Stomach (tissue), 4 donors: ENCODE measurements at regions not wholly inside any gene's neighbourhood (a gene's known extent, or its start where the extent isn't known, plus 50 kb on each side); places are given as distances from the start of the nearest gene placed in this dataset.

Source experiments
- POLR2A ChIP-seq, 4 donors: fragments of 450-650 bp; IDR thresholded peaks; one replicate each; pipeline ENCODE4 v1.6.1; 2016; ENCODE audit warnings: antibody characterized with exemption in 4 of 4, control low read depth in 2 of 4, mild to moderate bottlenecking in 1 of 4, moderate library complexity in 1 of 4
- POLR2AphosphoS5 ChIP-seq, 3 donors: sonication (generic); formaldehyde crosslinking; IDR thresholded peaks; one replicate each; pipeline ENCODE4 v1.6.1; 2016; ENCODE audit warnings: antibody characterized with exemption in 3 of 3
- TF ChIP-seq, protein P1 (sequence below), 7 experiments: fragments of 450-650 bp in 4 of 7; fragments of 200-600 bp in 3 of 7; sonication (generic) in 3 of 7; IDR thresholded peaks; one replicate each; pipeline ENCODE4 v1.5.1; 2016 to 2019; ENCODE audit warnings: antibody characterized with exemption in 7 of 7, control low read depth in 2 of 7, mild to moderate bottlenecking in 1 of 7

DNA sequence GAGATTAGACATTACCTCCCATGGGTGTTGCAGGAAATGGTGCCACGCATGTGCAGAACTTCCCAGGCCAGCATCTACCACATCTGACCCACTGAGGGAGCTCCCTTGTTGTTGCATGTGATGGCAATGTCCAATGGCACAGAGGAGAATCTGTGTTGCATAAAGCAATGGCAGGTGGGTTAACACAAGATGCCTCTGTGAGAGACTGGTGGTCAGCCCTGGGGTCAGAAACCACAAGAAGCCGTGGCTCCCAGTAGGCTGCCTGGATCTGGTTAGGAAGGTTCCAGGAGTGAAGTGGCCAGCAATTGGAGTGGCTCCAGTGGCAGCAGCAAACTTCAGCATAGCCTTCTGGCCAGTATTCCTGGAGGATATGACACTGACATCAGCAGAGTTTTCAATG, 65.9 kb upstream of the HMGA2 start:
- no peak for TF ChIP-seq POLR2AphosphoS5 (IDR thresholded peaks at IDR 0.05)
- TF ChIP-seq POLR2A (IDR thresholded peaks at IDR 0.05), result no peak
- TF ChIP-seq, protein P1, sequence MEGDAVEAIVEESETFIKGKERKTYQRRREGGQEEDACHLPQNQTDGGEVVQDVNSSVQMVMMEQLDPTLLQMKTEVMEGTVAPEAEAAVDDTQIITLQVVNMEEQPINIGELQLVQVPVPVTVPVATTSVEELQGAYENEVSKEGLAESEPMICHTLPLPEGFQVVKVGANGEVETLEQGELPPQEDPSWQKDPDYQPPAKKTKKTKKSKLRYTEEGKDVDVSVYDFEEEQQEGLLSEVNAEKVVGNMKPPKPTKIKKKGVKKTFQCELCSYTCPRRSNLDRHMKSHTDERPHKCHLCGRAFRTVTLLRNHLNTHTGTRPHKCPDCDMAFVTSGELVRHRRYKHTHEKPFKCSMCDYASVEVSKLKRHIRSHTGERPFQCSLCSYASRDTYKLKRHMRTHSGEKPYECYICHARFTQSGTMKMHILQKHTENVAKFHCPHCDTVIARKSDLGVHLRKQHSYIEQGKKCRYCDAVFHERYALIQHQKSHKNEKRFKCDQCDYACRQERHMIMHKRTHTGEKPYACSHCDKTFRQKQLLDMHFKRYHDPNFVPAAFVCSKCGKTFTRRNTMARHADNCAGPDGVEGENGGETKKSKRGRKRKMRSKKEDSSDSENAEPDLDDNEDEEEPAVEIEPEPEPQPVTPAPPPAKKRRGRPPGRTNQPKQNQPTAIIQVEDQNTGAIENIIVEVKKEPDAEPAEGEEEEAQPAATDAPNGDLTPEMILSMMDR (IDR thresholded peaks at IDR 0.05), result no peak
